NCI-H526 treated with DMSO at 0.1 percent for 48 hours (cell line): ENCODE measurements at regions not wholly inside any gene's neighbourhood (a gene's known extent, or its start where the extent isn't known, plus 50 kb on each side); places are given as distances from the start of the nearest gene placed in this dataset.
"Not testable (repeated sequence)": the region's sequence is repeated elsewhere in the genome, so short reads cannot be mapped to it uniquely, and the experiment has no call there.

Experiments used
- DNase-seq: peaks from one replicate; lab custom pipeline; 2025; lab: John Stamatoyannopoulos, UW

- no peak for DNase-seq
These were observed 961.1 kb downstream of the XPNPEP1 start for GRCh38 chr10:108962172-108962571.

GRCh38 chr10:108957681-108958080, 965.6 kb downstream of the XPNPEP1 start:
- DNase-seq: no peak

- DNase-seq: no peak
These were observed 967.2 kb downstream of the XPNPEP1 start for GRCh38 chr10:108956149-108956548.

GRCh38 chr10:108920029-108920428, 1003.3 kb downstream of the XPNPEP1 start:
- DNase-seq: not testable (repeated sequence)

GRCh38 chr10:108913300-108913699, 1010.0 kb downstream of the XPNPEP1 start:
- DNase-seq: no peak

- no peak for DNase-seq
These were observed 1011.3 kb downstream of the XPNPEP1 start for GRCh38 chr10:108911814-108912541.

GRCh38 chr10:108908096-108908495, 1015.2 kb downstream of the XPNPEP1 start:
- DNase-seq: no peak

- no peak for DNase-seq
These were observed 1017.5 kb downstream of the XPNPEP1 start for GRCh38 chr10:108905821-108906220.

- no peak for DNase-seq
These were observed 1018.1 kb downstream of the XPNPEP1 start for GRCh38 chr10:108905171-108905570.

- no peak for DNase-seq
These were observed 1019.0 kb downstream of the XPNPEP1 start for GRCh38 chr10:108904163-108904838.

GRCh38 chr10:108902619-108903285, 1020.6 kb downstream of the XPNPEP1 start:
- no peak for DNase-seq

GRCh38 chr10:108901781-108902618, 1021.3 kb downstream of the XPNPEP1 start:
- no peak for DNase-seq

GRCh38 chr10:108899670-108900069, 1023.6 kb downstream of the XPNPEP1 start:
- no peak for DNase-seq

- no peak for DNase-seq
These were observed 1028.7 kb downstream of the XPNPEP1 start for GRCh38 chr10:108894402-108895301.

- DNase-seq: no peak
These were observed 1046.2 kb downstream of the XPNPEP1 start for GRCh38 chr10:108877095-108877561.

- no peak for DNase-seq
These were observed 1050.5 kb downstream of the XPNPEP1 start for GRCh38 chr10:108872854-108873253.

GRCh38 chr10:108868881-108869280, 1054.4 kb downstream of the XPNPEP1 start:
- no peak for DNase-seq

GRCh38 chr10:108862676-108863350, 1060.5 kb downstream of the XPNPEP1 start:
- no peak for DNase-seq

GRCh38 chr10:108861181-108861754, 1062.0 kb downstream of the XPNPEP1 start:
- DNase-seq: no peak

- no peak for DNase-seq
These were observed 1071.1 kb downstream of the XPNPEP1 start for GRCh38 chr10:108852211-108852610.
